GM12865 (cell line): ENCODE measurements at regions not wholly inside any gene's neighbourhood (a gene's known extent, or its start where the extent isn't known, plus 50 kb on each side); places are given as distances from the start of the nearest gene placed in this dataset.

Source experiments
- DNase-seq: peaks from one replicate; pipeline ENCODE4 v3.0.0; 2010; ENCODE audit warnings: low read depth
- H3K4me3 ChIP-seq: 2 replicates; pipeline ENCODE4 v1.5.1; 2011; ENCODE audit warnings: mild to moderate bottlenecking, low read depth, low read length, control low read depth
- CTCF ChIP-seq: IDR thresholded peaks from 2 replicates; pipeline ENCODE4 v1.5.1; 2011; ENCODE audit warnings: low read length, control low read depth, low read depth, inconsistent platforms; ENCODE audit not compliant: insufficient read depth; ENCODE audit errors: missing control alignments

- no peak for TF ChIP-seq CTCF
- DNase-seq = no peak
- no peak overlapping the region for H3K4me3 ChIP-seq
Measured at GRCh38 chr5:21209409-21209808, 1221.4 kb upstream of the CDH18 start.

GRCh38 chr5:21199087-21199486, 1211.1 kb upstream of the CDH18 start:
- TF ChIP-seq CTCF = no peak
- H3K4me3 ChIP-seq = no peak overlapping the region
- no peak for DNase-seq

GRCh38 chr5:21195145-21195544, 1207.1 kb upstream of the CDH18 start:
- TF ChIP-seq CTCF = no peak
- DNase-seq = no peak

GRCh38 chr5:21185536-21185935, 1197.5 kb upstream of the CDH18 start:
- H3K4me3 ChIP-seq = no peak overlapping the region
- TF ChIP-seq CTCF = no peak
- no peak for DNase-seq

More at GRCh38 chr5:21195145-21195544, 1207.1 kb upstream of the CDH18 start:
- H3K4me3 ChIP-seq = no peak overlapping the region

- TF ChIP-seq CTCF = no peak
- no peak overlapping the region for H3K4me3 ChIP-seq
- DNase-seq = no peak
Measured at GRCh38 chr5:21184581-21184980, 1196.6 kb upstream of the CDH18 start.

GRCh38 chr5:21181609-21182125, 1193.7 kb upstream of the CDH18 start:
- no peak overlapping the region for H3K4me3 ChIP-seq
- DNase-seq = no peak
- no peak for TF ChIP-seq CTCF

- no peak overlapping the region for H3K4me3 ChIP-seq
- TF ChIP-seq CTCF = no peak
- DNase-seq = no peak
Measured at GRCh38 chr5:21173526-21173925, 1185.5 kb upstream of the CDH18 start.
